Colonic mucosa (tissue), 4 donors: ENCODE measurements at regions not wholly inside any gene's neighbourhood (a gene's known extent, or its start where the extent isn't known, plus 50 kb on each side); places are given as distances from the start of the nearest gene placed in this dataset.

Experiments
- DNase-seq: peaks from one replicate; pipeline ENCODE4 v3.0.0-alpha.2; 2020
- H3K27ac ChIP-seq: fragments of 200-600 bp; one replicate; pipeline ENCODE4 v1.8.0; 2021
- H3K27me3 ChIP-seq: fragments of 200-600 bp; one replicate; pipeline ENCODE4 v1.8.0; 2021
- H3K36me3 ChIP-seq: fragments of 200-600 bp; one replicate; pipeline ENCODE4 v1.8.0; 2021
- H3K4me1 ChIP-seq: fragments of 200-600 bp; one replicate; pipeline ENCODE4 v1.8.0; 2021; ENCODE audit warnings: mild to moderate bottlenecking
- H3K4me3 ChIP-seq: fragments of 200-600 bp; one replicate; pipeline ENCODE4 v1.8.0; 2021
- H3K9ac ChIP-seq, 2 donors: one replicate each; pipeline ENCODE4 v1.7.0; 2013; ENCODE audit warnings: control low read depth in 2 of 2, low read depth in 2 of 2, low read length in 2 of 2
- H3K9me3 ChIP-seq: fragments of 200-600 bp; one replicate; pipeline ENCODE4 v1.8.0; 2021
- CTCF ChIP-seq: fragments of 200-600 bp; IDR thresholded peaks from one replicate; pipeline ENCODE4 v1.8.0; 2022; ENCODE audit warnings: antibody characterized with exemption, mild to moderate bottlenecking
- intact Hi-C: fragments of 100-400 bp; cut with DNase I; formaldehyde crosslinking; loops from one replicate; pipeline ENCODE4 v1.14.1; 2022
- donor health status: healthy.
- donor health status: DM: no; HTN: no; CAD: no.
- donor health status: DM: no; HTN: no; CAD: no.

DNA sequence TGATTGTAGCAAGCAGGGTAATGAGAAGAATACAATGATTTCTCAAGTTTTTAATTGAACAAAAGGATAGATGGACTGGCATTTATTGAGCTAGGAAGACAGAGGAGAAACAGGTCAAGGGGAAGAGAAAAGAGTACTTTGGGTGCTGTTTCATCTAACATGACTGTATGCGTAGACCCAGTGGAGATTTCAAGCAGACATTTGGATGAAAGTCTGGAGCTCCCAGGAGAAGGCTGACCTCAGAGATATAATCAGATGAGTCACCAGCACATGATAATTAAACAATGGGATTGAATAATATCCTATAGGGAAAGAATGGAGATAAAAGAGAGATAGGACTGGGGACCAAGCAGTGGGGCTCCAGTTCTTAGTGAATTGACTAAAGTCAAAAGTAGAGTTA lies 194.9 kb downstream of the ARRDC4 start:
- intact Hi-C loops: no loop called here
- Histone ChIP-seq H3K9ac (no peak overlapping the region), H3K27ac (no peak overlapping the region), H3K4me1 (no peaks in the 10 kb centered on the region), H3K4me3 (no peak overlapping the region), H3K27me3 (no peaks in the 10 kb centered on the region), H3K9me3 (no peaks in the 10 kb centered on the region), H3K36me3 (no peaks in the 10 kb centered on the region)
- DNase-seq: no peak
- TF ChIP-seq CTCF: no peak

DNA sequence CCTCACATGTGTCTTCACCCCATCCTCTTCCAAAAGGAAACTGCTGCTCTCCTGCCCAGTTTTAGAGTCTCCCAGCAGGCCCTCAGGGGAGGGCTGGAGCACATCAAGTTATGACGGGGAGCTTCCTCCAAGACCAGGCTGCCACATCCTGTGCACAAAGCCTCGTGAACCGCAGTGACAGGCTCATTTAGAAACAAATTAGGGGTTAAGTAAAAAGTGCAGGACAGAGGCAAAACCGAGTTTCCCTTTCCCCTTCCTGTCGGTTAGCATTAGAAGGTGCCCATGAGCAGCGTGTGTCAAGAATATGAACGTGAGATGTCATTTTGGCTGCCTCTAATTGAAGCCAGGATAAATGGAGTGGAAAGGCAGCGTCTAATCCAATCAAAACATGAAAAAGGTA lies 199.7 kb downstream of the ARRDC4 start:
- Histone ChIP-seq H3K4me3 (no peak overlapping the region), H3K4me1 (no peaks in the 10 kb centered on the region), H3K36me3 (no peaks in the 10 kb centered on the region), H3K9me3 (no peaks in the 10 kb centered on the region), H3K9ac (no peak overlapping the region), H3K27me3 (no peaks in the 10 kb centered on the region), H3K27ac (no peak overlapping the region)
- DNase-seq: no peak
- TF ChIP-seq CTCF: no peak
- intact Hi-C loops: no loop called here

GRCh38 chr15:98163319-98164045 lies 203.0 kb downstream of the ARRDC4 start:
- no peak for TF ChIP-seq CTCF
- no peak overlapping the region for H3K27ac ChIP-seq
- no peaks in the 10 kb centered on the region for H3K36me3 ChIP-seq
- DNase-seq: no peak
- no peaks in the 10 kb centered on the region for H3K9me3 ChIP-seq
- intact Hi-C loops: no loop called here
- H3K9ac ChIP-seq: no peak overlapping the region
- H3K4me1 ChIP-seq: no peaks in the 10 kb centered on the region
- no peaks in the 10 kb centered on the region for H3K27me3 ChIP-seq
- H3K4me3 ChIP-seq: no peak overlapping the region

DNA sequence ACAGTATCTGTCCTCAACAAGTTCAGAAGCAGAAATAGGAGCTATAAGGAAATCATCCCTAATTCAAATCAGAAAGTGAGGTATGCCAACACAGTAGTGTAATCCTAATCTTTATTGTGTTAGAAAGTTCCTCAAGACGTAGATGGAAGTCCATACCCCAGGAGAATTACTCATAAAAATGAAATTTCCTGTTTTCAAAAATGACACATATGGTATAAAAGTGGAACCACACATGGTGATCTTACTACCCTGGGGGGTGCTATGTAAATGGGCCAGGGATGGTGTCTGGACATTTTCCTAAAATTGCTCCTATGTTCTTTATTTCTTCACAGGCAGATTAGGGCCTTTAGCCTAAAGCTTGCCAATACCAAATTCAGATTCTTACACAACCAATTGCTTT lies 204.1 kb downstream of the ARRDC4 start:
- intact Hi-C loops: no loop called here
- DNase-seq: no peak
- no peak overlapping the region for H3K9ac ChIP-seq
- no peaks in the 10 kb centered on the region for H3K4me1 ChIP-seq
- H3K36me3 ChIP-seq: no peaks in the 10 kb centered on the region
- no peak overlapping the region for H3K27ac ChIP-seq
- H3K27me3 ChIP-seq: no peaks in the 10 kb centered on the region
- TF ChIP-seq CTCF: no peak
- H3K4me3 ChIP-seq: no peak overlapping the region
- H3K9me3 ChIP-seq: no peaks in the 10 kb centered on the region

GRCh38 chr15:98164986-98165385 lies 204.5 kb downstream of the ARRDC4 start:
- no peak for DNase-seq
- intact Hi-C loops: no loop called here
- no peaks in the 10 kb centered on the region for H3K36me3 ChIP-seq
- no peak overlapping the region for H3K9ac ChIP-seq
- H3K4me1 ChIP-seq: no peaks in the 10 kb centered on the region
- no peaks in the 10 kb centered on the region for H3K27me3 ChIP-seq
- H3K9me3 ChIP-seq: no peaks in the 10 kb centered on the region
- H3K4me3 ChIP-seq: no peak overlapping the region
- H3K27ac ChIP-seq: no peak overlapping the region
- no peak for TF ChIP-seq CTCF
